HCT116 (cell line): ENCODE measurements at regions not wholly inside any gene's neighbourhood (a gene's known extent, or its start where the extent isn't known, plus 50 kb on each side); places are given as distances from the start of the nearest gene placed in this dataset.

Source experiments
- CEBPB ChIP-seq: IDR thresholded peaks from 2 replicates; pipeline ENCODE4 v1.6.1; 2012; ENCODE audit warnings: low read depth
- FOSL1 ChIP-seq: IDR thresholded peaks from 2 replicates; pipeline ENCODE4 v1.6.1; 2012; ENCODE audit warnings: low read depth
- POLR2A ChIP-seq: IDR thresholded peaks from 2 replicates; pipeline ENCODE4 v1.7.0; 2011; ENCODE audit warnings: borderline replicate concordance; ENCODE audit not compliant: insufficient read depth, insufficient read length; ENCODE audit errors: extremely low read depth
- TF ChIP-seq, protein P1 (sequence below): IDR thresholded peaks from 2 replicates; pipeline ENCODE4 v1.6.1; 2012; ENCODE audit warnings: low read depth
- TF ChIP-seq, protein P2 (sequence below), 3 experiments: fragments of 200-600 bp in 1 of 3; sonication (generic) in 1 of 3; IDR thresholded peaks in 2 of 3; conservative IDR thresholded peaks in 1 of 3; 2 replicates each; pipeline ENCODE4 v1.5.1; 2012 to 2017; ENCODE audit warnings: low read depth in 2 of 3, low read length in 2 of 3, antibody characterized with exemption in 1 of 3, borderline replicate concordance in 1 of 3, control low read depth in 1 of 3, mild to moderate bottlenecking in 1 of 3, mixed read lengths in 1 of 3, mixed run types in 1 of 3, moderate library complexity in 1 of 3; ENCODE audit not compliant: insufficient read depth in 1 of 3
- TF ChIP-seq, protein P3 (sequence below): IDR thresholded peaks from 2 replicates; pipeline ENCODE4 v1.6.1; 2012

DNA sequence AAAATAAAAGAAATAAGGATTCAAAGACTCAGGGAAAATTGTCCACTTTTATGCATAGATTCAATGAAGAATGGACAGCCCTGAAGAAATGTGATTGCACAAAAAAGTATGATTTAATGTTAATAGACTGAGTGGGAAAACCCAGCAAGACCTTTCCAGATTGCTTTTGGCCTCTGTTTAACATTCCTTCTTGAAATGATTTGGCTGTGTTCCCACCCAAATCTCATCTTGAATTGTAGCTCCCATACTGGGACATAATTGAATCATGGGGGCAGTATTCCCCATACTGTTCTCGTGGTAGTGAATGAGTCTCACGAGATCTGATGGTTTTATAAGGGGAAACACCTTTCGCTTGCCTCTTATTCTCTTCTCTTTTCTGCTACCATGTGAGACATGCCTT lies 1316.9 kb upstream of the SEL1L start:
- TF ChIP-seq CEBPB (no peak), POLR2A (no peak), FOSL1 (no peak)
- TF ChIP-seq, protein P1, sequence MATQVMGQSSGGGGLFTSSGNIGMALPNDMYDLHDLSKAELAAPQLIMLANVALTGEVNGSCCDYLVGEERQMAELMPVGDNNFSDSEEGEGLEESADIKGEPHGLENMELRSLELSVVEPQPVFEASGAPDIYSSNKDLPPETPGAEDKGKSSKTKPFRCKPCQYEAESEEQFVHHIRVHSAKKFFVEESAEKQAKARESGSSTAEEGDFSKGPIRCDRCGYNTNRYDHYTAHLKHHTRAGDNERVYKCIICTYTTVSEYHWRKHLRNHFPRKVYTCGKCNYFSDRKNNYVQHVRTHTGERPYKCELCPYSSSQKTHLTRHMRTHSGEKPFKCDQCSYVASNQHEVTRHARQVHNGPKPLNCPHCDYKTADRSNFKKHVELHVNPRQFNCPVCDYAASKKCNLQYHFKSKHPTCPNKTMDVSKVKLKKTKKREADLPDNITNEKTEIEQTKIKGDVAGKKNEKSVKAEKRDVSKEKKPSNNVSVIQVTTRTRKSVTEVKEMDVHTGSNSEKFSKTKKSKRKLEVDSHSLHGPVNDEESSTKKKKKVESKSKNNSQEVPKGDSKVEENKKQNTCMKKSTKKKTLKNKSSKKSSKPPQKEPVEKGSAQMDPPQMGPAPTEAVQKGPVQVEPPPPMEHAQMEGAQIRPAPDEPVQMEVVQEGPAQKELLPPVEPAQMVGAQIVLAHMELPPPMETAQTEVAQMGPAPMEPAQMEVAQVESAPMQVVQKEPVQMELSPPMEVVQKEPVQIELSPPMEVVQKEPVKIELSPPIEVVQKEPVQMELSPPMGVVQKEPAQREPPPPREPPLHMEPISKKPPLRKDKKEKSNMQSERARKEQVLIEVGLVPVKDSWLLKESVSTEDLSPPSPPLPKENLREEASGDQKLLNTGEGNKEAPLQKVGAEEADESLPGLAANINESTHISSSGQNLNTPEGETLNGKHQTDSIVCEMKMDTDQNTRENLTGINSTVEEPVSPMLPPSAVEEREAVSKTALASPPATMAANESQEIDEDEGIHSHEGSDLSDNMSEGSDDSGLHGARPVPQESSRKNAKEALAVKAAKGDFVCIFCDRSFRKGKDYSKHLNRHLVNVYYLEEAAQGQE, result no peak
- TF ChIP-seq, protein P2, sequence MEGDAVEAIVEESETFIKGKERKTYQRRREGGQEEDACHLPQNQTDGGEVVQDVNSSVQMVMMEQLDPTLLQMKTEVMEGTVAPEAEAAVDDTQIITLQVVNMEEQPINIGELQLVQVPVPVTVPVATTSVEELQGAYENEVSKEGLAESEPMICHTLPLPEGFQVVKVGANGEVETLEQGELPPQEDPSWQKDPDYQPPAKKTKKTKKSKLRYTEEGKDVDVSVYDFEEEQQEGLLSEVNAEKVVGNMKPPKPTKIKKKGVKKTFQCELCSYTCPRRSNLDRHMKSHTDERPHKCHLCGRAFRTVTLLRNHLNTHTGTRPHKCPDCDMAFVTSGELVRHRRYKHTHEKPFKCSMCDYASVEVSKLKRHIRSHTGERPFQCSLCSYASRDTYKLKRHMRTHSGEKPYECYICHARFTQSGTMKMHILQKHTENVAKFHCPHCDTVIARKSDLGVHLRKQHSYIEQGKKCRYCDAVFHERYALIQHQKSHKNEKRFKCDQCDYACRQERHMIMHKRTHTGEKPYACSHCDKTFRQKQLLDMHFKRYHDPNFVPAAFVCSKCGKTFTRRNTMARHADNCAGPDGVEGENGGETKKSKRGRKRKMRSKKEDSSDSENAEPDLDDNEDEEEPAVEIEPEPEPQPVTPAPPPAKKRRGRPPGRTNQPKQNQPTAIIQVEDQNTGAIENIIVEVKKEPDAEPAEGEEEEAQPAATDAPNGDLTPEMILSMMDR (IDR thresholded peaks at IDR 0.05 in 2 of 3, conservative IDR thresholded peaks at IDR 0.05 in 1 of 3; ENCODE audit: borderline replicate concordance in 1 of 3, insufficient read depth in 1 of 3, low read depth in 2 of 3, low read length in 2 of 3), result no peak
- TF ChIP-seq, protein P3, sequence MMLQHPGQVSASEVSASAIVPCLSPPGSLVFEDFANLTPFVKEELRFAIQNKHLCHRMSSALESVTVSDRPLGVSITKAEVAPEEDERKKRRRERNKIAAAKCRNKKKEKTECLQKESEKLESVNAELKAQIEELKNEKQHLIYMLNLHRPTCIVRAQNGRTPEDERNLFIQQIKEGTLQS, result no peak
